ENCODE measurements at regions not wholly inside any gene's neighbourhood (a gene's known extent, or its start where the extent isn't known, plus 50 kb on each side); places are given as distances from the start of the nearest gene placed in this dataset.

- TF ChIP-seq MAX (IDR thresholded peaks at IDR 0.05) (no peak), EP300 (IDR thresholded peaks at IDR 0.05; ENCODE audit: borderline replicate concordance) (no peak), CREB1 (IDR thresholded peaks at IDR 0.05; ENCODE audit: low read depth) (no peak), RAD21 (IDR thresholded peaks at IDR 0.05; ENCODE audit: low read depth) (no peak), YY1 (IDR thresholded peaks at IDR 0.05; ENCODE audit: low read depth) (no peak), NFIC (IDR thresholded peaks at IDR 0.05) (no peak), USF1 (IDR thresholded peaks at IDR 0.05) (no peak), TEAD4 (IDR thresholded peaks at IDR 0.05) (no peak), CEBPB (IDR thresholded peaks at IDR 0.05) (no peak)
Observed at GRCh38 chrX:13220916-13221315, 98.9 kb downstream of the ATXN3L start.
